HFF-Myc (cell line): ENCODE measurements at regions not wholly inside any gene's neighbourhood (a gene's known extent, or its start where the extent isn't known, plus 50 kb on each side); places are given as distances from the start of the nearest gene placed in this dataset.

Source experiments
- DNase-seq: peaks from one replicate; pipeline ENCODE4 v3.0.0-alpha.2; 2011; ENCODE audit warnings: low read depth; ENCODE audit errors: extremely low read depth
- H3K4me3 ChIP-seq: replicated peaks from 2 replicates; pipeline ENCODE4 v1.5.1; 2011; ENCODE audit warnings: low read depth, mild to moderate bottlenecking, control low read depth, low read length
- TF ChIP-seq, protein P1 (sequence below): IDR thresholded peaks from 2 replicates; pipeline ENCODE4 v1.5.1; 2012; ENCODE audit warnings: mild to moderate bottlenecking, low read depth, low read length, control low read depth; ENCODE audit errors: missing control alignments

DNA sequence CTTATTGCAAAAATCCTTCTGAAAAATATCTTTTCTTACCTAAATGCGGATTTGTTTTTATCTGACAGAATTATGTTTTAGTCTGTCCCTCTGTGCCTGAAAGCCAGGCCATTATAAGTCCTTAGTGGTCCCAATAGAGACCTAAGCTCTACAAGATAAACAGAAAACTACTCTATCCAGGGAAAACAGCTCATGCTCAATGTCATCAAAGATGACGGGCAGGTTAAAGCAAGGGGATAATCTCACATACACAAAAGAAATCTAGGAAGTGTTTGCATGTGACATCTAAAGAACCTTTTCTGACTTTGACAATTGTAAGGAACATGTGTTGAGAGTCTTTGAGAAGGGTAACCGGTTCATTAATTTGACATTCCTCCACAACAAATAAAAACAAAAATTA lies 741.1 kb upstream of the ID2 start:
- no peak overlapping the region for H3K4me3 ChIP-seq
- TF ChIP-seq, protein P1, sequence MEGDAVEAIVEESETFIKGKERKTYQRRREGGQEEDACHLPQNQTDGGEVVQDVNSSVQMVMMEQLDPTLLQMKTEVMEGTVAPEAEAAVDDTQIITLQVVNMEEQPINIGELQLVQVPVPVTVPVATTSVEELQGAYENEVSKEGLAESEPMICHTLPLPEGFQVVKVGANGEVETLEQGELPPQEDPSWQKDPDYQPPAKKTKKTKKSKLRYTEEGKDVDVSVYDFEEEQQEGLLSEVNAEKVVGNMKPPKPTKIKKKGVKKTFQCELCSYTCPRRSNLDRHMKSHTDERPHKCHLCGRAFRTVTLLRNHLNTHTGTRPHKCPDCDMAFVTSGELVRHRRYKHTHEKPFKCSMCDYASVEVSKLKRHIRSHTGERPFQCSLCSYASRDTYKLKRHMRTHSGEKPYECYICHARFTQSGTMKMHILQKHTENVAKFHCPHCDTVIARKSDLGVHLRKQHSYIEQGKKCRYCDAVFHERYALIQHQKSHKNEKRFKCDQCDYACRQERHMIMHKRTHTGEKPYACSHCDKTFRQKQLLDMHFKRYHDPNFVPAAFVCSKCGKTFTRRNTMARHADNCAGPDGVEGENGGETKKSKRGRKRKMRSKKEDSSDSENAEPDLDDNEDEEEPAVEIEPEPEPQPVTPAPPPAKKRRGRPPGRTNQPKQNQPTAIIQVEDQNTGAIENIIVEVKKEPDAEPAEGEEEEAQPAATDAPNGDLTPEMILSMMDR = no peak
- no peak for DNase-seq

DNA sequence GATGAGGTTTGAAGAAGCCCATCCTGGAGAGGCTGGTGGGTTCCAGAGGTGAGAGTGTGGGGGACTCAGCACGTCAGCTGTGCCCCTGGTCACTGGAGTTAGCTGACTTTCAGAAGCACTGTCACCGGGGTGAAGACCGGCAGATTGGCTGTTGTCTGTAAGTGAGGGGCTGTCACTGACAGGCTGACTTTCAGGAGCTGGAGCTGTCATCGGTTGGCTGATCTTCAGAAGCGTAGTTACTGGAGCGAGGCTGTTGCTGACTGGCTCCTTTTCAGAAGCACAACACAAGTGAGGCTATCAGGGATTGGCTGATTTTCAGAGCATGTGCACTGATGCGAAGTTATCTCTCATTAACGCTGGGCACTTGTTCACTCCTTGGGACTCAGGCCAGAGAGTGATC lies 738.4 kb upstream of the ID2 start:
- H3K4me3 ChIP-seq = no peak overlapping the region
- DNase-seq = no peak
- TF ChIP-seq, protein P1 = no peak

- no peak for DNase-seq
- TF ChIP-seq, protein P1 = no peak
- H3K4me3 ChIP-seq = no peak overlapping the region
These were observed 736.8 kb upstream of the ID2 start for GRCh38 chr2:7945026-7945425.

DNA sequence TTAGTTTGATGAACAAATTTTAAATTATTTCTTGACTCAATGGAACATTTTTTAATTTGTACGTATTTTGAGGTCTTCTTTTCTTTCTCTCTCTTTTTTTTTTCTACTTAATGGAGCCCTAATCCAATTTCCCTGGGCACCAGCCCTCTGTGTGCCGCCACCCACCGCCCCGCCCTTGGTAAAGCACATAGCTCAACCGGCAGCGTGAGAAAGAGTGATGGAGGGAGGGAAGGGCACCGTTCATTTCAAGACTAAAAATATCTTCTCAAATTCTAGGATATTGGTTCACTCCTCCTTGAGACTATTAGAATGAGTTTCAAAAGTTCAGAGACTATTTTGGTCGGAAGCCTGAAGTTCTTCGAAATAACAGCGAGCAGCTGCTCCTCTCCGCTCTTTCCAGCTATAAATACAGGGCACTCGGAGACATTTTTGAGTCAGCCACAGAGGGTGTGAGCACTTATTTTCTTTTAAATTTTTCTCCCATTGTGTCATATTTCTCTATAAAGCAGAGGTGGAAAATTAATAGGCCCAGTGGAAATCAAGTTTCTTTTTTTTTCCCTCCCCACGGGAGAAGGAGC lies 731.7 kb upstream of the ID2 start:
- DNase-seq = no peak
- H3K4me3 ChIP-seq = no peak overlapping the region
- TF ChIP-seq, protein P1 = no peak

GRCh38 chr2:7951001-7951400 lies 730.9 kb upstream of the ID2 start:
- no peak for DNase-seq
- TF ChIP-seq, protein P1 = no peak
- no peak overlapping the region for H3K4me3 ChIP-seq

DNA sequence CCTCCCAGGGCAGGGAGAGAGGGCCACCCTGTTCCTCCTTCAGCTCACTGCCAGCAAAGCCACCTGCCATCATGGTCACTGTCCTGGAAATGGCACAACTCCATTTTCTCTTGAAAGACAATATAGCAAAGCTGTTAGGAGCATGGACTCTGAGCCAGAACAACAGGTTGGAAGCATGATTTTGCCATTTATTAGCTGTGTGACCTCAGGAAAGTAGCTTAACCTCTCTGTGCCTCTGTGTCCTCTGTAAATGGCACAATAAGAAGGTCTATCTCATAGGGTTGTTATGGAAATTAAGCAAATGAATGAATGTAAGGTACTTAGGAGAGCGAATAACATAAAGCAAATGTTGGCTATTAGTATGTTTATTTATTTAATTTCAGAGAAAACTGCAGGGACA lies 730.4 kb upstream of the ID2 start:
- DNase-seq = no peak
- no peak overlapping the region for H3K4me3 ChIP-seq
- TF ChIP-seq, protein P1 = no peak

DNA sequence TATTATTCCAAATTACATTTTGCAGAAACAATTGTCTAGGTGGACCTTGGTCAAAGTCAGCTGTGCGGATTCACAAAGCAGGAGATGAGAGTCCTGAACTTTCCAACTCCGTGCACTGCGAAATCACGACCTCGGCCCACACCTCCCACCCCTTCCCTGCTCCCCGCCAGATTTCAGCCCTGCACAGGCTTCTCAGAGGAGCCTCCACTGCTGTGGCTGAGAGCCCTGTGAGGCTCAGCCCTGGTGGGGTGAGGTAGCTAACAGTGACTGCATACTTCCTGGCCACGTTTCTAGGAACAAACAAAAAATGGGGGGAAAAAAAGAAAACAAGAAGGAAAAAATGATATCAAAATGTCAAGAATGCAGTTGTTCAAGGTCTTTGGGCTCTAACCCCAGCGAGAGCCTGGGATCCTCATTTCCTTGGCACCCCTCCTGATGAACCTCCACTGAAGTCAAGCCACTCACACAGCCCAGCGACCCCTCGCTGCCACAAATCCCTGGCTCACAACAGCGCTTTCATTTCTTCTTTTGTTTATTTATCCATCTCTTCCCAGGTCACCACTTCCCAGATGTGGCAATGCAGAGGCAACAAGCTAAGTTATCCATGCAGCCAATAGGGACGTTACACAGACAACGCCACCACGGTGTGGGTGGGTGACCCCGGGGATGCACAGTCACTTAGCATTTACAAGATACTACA lies 729.7 kb upstream of the ID2 start:
- no peak overlapping the region for H3K4me3 ChIP-seq
- no peak for DNase-seq
- TF ChIP-seq, protein P1 = no peak
